ENCODE measurements at regions not wholly inside any gene's neighbourhood (a gene's known extent, or its start where the extent isn't known, plus 50 kb on each side); places are given as distances from the start of the nearest gene placed in this dataset.

DNA sequence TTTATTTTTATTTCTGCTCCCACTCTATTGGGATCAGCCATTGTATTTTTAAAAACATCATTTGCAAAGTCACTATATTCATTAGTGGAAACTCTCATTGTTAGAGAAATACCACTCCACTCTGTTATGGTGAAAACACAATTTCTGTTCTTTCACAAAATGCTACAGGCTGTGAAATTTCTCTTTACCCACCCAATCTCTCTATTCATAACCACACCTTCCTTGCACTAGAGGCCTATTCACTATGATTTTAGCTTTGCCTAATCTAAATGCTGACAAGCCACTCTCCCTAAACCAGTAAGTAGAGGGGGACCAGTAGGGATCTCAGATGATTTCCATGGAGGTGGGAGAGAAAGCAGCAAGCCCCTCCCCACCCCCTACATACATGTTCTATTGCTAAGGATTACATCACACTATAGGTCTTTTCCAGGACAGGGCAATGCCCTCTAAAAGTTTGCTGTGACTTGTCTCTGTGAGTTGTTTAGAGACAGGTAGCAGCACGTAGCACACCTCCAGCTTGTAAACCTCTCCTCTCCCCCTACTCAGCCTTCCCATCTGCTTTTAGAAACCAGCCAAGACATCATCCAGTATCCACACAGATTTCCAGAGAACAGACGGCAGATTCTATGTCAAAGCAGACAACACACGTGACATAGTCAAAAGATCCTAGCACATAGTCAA is 58.3 kb upstream of the PPP1R3C start:
- DNase-seq: no peak

- DNase-seq: no peak
Measured at GRCh38 chr10:91690412-91690811, 57.5 kb upstream of the PPP1R3C start.

DNA sequence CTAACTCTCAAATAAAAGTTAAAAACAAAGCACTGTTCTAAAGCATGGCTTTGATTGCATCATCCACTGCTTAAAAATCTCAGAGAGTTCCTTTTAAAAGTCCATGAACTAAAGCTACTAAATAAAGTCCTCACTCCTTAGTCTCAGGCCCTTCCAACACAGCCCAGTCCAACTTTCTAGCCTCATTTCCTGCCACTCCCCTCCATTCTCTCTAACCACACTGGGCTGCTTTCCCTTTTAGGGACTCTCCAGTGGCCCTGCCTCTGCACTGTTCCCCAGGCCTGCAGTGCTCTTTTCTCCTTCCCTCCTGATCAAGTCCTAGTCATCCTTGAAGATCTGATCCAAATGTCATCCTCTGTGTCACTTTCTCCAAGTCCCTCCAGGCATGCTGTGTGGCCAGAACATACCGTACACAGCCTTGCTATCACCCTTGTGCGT is 56.9 kb upstream of the PPP1R3C start:
- DNase-seq: no peak

DNA sequence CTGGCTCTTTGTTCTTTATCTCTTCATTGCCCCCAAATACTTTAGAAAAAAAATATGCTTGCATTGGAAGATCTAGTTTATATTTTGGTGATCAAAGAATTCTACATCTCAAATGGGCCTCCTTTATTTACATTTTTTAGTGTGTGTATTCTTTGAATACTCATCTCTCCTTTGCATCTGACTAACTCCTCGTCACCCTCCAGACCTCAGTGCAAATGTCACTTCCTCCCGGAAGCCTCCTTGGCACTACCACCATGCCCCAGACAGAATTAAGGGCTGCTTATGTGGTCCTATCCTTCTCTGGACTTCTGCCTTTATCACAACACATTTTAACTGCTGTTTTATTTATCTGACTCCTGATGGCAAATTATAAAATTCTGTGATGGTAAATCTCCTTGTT is 52.0 kb upstream of the PPP1R3C start:
- no peak for DNase-seq

- DNase-seq: no peak
Measured at GRCh38 chr10:91683975-91684374, 51.1 kb upstream of the PPP1R3C start.

DNA sequence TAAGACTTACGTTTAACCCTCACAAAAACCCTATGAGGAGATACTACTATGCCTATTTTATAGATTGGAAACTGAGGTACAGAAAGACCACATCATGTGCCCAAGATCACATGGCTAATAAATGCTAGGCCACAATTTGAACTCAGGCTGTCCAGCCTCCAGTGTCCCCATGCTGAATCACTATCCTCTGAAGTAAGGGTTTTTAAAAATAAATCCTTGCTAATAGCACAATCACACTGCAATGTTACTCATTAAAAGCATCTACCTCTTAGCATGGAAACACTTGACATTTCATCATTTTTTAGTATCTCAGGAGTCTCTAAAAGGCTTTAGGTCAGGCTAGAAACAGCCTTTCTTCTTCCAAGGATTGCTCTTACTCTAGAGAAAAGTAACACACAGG is 50.0 kb upstream of the PPP1R3C start:
- no peak for DNase-seq

Measured in CD4-positive, alpha-beta T cell treated with Interferon alpha-2 for 1 hour (primary cell).